A549 (cell line): ENCODE measurements at regions not wholly inside any gene's neighbourhood (a gene's known extent, or its start where the extent isn't known, plus 50 kb on each side); places are given as distances from the start of the nearest gene placed in this dataset.

Experiments
- CTCF ChIP-seq: fragments of >200 bp; sonication (Bioruptor Twin); formaldehyde crosslinking; IDR thresholded peaks from 3 replicates; pipeline ENCODE4 v1.5.1; 2016
- EP300 ChIP-seq, 2 experiments: fragments of >200 bp; sonication (Bioruptor Twin); formaldehyde crosslinking; IDR thresholded peaks; 2 replicates in 1 of 2; 3 replicates in 1 of 2; pipeline ENCODE4 v1.6.1; 2016 to 2017

- no peak for TF ChIP-seq EP300 (IDR thresholded peaks at IDR 0.05)
- no peak for TF ChIP-seq CTCF
Measured at GRCh38 chr1:83615370-83615769, 383.6 kb downstream of the TTLL7 start.
